Left lung (tissue), 4 donors: ENCODE measurements at regions not wholly inside any gene's neighbourhood (a gene's known extent, or its start where the extent isn't known, plus 50 kb on each side); places are given as distances from the start of the nearest gene placed in this dataset.
"Not testable (repeated sequence)": the region's sequence is repeated elsewhere in the genome, so short reads cannot be mapped to it uniquely, and the experiment has no call there.

Experiments used
- ATAC-seq: fragments of 200-7000 bp; cut with Tn5 transposase; one replicate; pipeline ENCODE4 v1.9.1; 2020; ENCODE audit warnings: moderate library complexity
- DNase-seq, 4 donors: peaks; one replicate each; pipeline ENCODE4 v3.0.0-alpha.2; 2013 to 2020
- H3K27ac ChIP-seq, 2 donors: fragments of 200-600 bp; sonication (generic) in 1 of 2; one replicate each; pipeline versions ENCODE4 v1.5.0 to v1.8.0; 2020 to 2021
- H3K27me3 ChIP-seq, 2 donors: fragments of 200-600 bp; sonication (generic) in 1 of 2; one replicate each; pipeline versions ENCODE4 v1.5.0 to v1.8.0; 2020 to 2021
- H3K36me3 ChIP-seq, 2 donors: fragments of 200-600 bp; sonication (generic) in 1 of 2; one replicate each; pipeline versions ENCODE4 v1.5.0 to v1.8.0; 2020 to 2021
- H3K4me1 ChIP-seq, 2 donors: fragments of 200-600 bp; one replicate each; pipeline ENCODE4 v1.8.0; 2021
- H3K4me3 ChIP-seq, 2 donors: fragments of 200-600 bp; sonication (generic) in 1 of 2; one replicate each; pipeline versions ENCODE4 v1.5.0 to v1.8.0; 2020 to 2021; ENCODE audit warnings: mild to moderate bottlenecking in 1 of 2
- H3K9me3 ChIP-seq, 2 donors: fragments of 200-600 bp; sonication (generic) in 1 of 2; one replicate each; pipeline versions ENCODE4 v1.5.0 to v1.8.0; 2020 to 2021
- intact Hi-C, 2 donors: fragments of 100-400 bp; cut with DNase I; formaldehyde crosslinking; loops; one replicate each; pipeline versions ENCODE4 v1.11.2 to v1.14.2; 2022
- TF ChIP-seq, protein P1 (sequence below), 2 donors: fragments of 200-600 bp; sonication (generic) in 1 of 2; IDR thresholded peaks; one replicate each; pipeline versions ENCODE4 v1.5.0 to v1.8.0; 2021; ENCODE audit warnings: antibody characterized with exemption in 2 of 2
- donor health status: DM: no; HTN: yes; CAD: no.
- donor health status: DM: no; HTN: no; CAD: no.

DNA sequence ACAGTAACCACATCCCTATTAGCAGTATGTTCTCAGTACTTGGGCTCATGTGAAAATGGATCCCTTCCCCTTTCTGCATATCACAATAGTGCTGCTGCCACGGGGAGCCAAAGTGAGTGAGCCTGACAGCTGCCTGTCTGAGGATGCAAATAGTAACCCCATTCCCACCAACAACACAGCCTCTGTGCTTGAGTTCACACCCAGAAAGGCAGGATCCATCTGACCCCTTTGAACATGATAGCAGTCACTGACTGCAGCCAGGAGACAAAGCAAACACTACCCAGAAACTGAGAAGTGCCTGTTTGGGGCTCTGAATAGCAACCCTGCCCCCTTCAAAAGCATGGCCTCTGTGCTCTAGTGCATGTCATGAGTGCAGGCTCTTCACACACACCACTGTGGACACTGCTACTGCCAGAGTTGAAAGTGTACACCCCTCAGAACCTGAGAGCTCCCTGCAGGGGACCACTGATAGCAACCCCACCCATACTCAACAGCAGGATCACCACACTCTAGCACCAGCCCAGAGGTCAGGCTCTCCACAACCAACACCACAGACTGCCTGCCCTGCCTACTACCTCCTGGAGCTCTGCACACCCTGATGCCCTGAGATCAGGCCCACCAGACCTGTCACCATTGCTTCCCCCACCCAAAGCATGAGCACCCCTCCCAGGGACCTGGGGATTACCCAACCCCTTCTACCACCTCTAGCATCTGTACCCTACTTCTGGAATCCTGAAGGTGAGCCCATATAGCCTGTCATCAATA lies 1563.5 kb upstream of the PRR20A start:
- Histone ChIP-seq H3K9me3 (peaks cover 0 to 1% of the 10 kb centered on the region in 2 donors), H3K27ac (no peak overlapping the region), H3K4me3 (no peak overlapping the region), H3K27me3 (no peaks in the 10 kb centered on the region), H3K4me1 (no peaks in the 10 kb centered on the region), H3K36me3 (no peaks in the 10 kb centered on the region)
- TF ChIP-seq, protein P1, sequence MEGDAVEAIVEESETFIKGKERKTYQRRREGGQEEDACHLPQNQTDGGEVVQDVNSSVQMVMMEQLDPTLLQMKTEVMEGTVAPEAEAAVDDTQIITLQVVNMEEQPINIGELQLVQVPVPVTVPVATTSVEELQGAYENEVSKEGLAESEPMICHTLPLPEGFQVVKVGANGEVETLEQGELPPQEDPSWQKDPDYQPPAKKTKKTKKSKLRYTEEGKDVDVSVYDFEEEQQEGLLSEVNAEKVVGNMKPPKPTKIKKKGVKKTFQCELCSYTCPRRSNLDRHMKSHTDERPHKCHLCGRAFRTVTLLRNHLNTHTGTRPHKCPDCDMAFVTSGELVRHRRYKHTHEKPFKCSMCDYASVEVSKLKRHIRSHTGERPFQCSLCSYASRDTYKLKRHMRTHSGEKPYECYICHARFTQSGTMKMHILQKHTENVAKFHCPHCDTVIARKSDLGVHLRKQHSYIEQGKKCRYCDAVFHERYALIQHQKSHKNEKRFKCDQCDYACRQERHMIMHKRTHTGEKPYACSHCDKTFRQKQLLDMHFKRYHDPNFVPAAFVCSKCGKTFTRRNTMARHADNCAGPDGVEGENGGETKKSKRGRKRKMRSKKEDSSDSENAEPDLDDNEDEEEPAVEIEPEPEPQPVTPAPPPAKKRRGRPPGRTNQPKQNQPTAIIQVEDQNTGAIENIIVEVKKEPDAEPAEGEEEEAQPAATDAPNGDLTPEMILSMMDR (IDR thresholded peaks at IDR 0.05): no peak
- ATAC-seq: no peak
- DNase-seq: no peak
- intact Hi-C loops: no loop called here

DNA sequence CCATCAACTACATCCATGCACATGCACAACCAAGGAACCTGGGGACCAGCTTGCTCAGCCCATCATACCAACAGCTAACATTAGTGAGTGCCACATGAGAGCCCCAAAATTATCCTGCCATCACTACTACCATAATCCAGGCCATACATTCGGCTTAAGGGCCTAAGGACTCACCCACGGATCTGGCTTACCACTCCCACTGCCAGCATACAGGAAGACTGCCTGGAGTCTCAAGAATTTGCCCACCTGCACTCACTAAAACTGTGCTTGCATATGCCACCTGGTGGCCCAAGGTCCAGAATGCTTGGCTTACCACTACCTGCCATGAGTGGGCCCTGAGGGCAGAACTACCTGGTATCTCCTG lies 1562.9 kb upstream of the PRR20A start:
- H3K4me1 ChIP-seq: no peaks in the 10 kb centered on the region
- TF ChIP-seq, protein P1 (IDR thresholded peaks at IDR 0.05): no peak
- H3K27ac ChIP-seq: no peak overlapping the region
- intact Hi-C loops: no loop called here
- H3K9me3 ChIP-seq: peaks cover 0 to 1% of the 10 kb centered on the region in 2 donors
- DNase-seq (no peak), ATAC-seq (no peak)
- no peaks in the 10 kb centered on the region for H3K36me3 ChIP-seq
- H3K4me3 ChIP-seq: no peak overlapping the region
- no peaks in the 10 kb centered on the region for H3K27me3 ChIP-seq

- H3K9me3 ChIP-seq, H3K36me3 ChIP-seq, ATAC-seq, intact Hi-C loops, H3K27me3 ChIP-seq, DNase-seq, H3K27ac ChIP-seq, H3K4me3 ChIP-seq, H3K4me1 ChIP-seq: not testable (repeated sequence)
Measured at GRCh38 chr13:55582294-55582693, 1558.4 kb upstream of the PRR20A start.

- Histone ChIP-seq H3K27me3 (no peaks in the 10 kb centered on the region), H3K36me3 (no peaks in the 10 kb centered on the region), H3K9me3 (peaks cover 0 to 5% of the 10 kb centered on the region in 2 donors), H3K4me1 (no peaks in the 10 kb centered on the region), H3K4me3 (no peak overlapping the region), H3K27ac (no peak overlapping the region)
- ATAC-seq (no peak), DNase-seq (no peak)
- intact Hi-C loops: no loop called here
- TF ChIP-seq, protein P1 (IDR thresholded peaks at IDR 0.05): no peak
Measured at GRCh38 chr13:55583953-55584593, 1556.6 kb upstream of the PRR20A start.

DNA sequence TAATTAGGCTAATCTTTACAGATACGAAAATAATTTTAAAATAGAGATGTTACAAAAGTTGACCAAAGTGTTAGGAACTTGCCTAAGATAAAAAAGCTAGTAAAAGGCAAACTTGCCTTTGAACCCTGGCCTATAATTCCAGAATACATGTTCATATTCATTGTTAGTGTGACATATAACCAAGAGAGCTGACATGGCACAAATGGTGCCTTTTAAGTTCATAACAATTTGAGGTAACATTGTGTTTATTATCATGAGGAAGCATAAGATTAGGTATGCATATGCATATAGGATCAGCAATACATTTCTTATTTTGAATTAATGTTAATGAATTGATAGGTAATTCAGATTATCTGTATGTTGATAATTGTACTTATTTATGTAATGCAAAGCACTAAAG lies 1537.9 kb upstream of the PRR20A start:
- TF ChIP-seq, protein P1 (IDR thresholded peaks at IDR 0.05): no peak
- Histone ChIP-seq H3K9me3 (no peaks in the 10 kb centered on the region), H3K4me3 (no peak overlapping the region), H3K27ac (no peak overlapping the region), H3K4me1 (no peaks in the 10 kb centered on the region), H3K27me3 (no peaks in the 10 kb centered on the region), H3K36me3 (no peaks in the 10 kb centered on the region)
- DNase-seq (no peak), ATAC-seq (no peak)
- intact Hi-C loops: no loop called here
